Endometrium (tissue), 2 donors: ENCODE measurements at regions not wholly inside any gene's neighbourhood (a gene's known extent, or its start where the extent isn't known, plus 50 kb on each side); places are given as distances from the start of the nearest gene placed in this dataset.

Experiments used
- FAIRE-seq: peaks from 2 replicates; lab custom pipeline; 2012; peaks lifted over from hg19 to GRCh38; lab: Jason Lieb, UNC
- donor health status: control.
- donor health status: control.

DNA sequence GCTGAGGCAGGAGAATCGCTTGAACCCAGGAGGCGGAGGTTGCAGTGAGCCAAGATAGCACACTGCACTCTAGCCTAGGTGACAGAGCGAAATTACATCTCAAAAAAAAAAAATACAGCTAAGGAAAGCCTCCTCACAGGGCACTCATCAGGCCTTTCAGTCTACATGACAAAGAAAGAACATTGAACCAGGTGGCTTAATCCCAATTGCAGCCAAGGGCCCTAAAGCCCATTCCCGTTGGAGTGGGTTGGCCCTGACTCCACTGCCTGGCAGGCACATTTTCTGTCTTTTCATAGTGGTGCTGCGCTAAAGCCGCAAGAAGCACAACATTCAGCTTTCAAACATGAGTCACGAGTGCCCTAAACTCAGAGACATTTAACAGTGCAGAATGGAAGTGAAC, 372.5 kb downstream of the RNF144A start:
- no peak for FAIRE-seq

DNA sequence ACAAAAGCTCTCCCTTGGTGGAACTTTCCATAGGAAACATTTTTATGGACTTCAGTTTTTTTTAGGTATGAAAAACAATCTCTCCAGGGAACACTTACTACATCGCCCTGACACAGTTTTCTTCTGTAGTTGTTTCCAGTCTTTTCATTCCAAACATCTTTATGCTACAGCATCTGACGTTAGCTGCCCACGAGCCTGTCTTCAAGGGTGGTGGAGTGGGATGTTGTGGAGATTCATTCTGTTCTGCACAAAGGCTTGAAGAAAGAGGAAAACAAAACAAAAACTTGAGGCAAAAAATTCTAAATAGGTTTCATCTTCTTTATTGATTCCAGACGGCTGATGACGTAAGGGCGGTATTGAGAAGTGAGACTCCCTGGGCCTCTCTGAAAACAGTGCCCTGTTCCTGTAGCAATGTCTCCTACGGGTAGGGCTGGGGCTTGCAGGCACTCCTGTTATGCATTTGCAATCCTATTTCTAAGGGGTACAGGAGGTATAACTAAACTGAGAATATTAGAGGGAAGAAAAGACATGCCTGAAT, 375.0 kb downstream of the RNF144A start:
- no peak for FAIRE-seq

DNA sequence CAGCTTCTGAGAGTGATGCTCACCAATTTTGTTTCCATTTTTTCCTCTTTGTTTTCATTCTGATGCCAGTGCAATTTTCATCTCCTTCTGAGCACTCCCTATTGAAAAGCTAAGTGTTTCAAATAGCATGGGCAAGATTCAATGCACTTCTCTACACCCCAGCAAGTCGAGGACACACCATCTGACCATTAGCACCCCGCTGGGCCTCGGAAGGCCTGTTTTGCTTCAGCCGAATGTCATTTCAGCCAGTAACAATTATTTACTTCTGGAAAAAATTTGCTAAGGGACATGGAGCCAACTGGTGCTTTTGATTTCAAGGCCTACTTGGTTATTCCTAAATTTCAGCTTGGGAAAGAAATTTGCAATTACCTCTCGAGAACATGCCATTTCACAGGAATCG, 392.4 kb downstream of the RNF144A start:
- no peak for FAIRE-seq

DNA sequence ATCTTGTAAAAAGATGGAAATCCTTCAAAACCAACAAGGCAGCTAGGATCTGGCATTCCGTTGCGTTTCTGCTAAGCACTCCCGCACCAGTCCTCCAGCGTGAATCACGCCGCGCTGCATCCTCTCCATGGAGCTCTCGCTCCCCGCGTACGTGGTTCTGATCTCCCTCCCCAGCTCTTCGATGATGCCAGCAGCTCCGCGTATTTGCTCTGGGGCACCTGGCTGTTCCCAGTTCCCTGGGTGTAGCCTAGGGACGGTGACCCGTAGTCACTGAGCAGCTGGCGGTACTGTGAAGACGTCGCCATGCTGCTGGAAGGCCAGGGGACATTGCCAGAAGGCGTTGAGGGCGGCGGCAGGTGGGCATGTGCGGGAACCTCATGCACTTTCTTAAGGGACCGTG, 407.5 kb downstream of the RNF144A start:
- no peak for FAIRE-seq

DNA sequence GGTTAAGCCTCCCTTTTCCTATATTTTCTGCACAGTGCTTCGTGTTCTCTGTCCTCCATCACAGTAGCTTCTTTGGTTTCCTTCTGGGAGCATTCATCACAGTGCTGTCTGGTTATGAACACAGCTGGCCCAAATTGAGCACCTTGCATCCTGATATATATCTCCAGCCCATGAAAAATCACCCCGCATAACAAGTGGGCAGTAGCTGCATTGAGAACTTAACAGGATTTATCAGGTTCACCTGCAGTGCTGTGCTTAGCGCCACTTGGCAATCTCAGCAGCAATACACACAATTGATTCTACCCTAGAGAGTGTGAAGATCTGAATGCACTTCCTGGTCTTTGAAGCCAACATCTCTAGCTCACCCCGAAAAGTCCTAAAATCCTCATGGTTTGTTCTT, 408.0 kb downstream of the RNF144A start:
- FAIRE-seq = no peak

DNA sequence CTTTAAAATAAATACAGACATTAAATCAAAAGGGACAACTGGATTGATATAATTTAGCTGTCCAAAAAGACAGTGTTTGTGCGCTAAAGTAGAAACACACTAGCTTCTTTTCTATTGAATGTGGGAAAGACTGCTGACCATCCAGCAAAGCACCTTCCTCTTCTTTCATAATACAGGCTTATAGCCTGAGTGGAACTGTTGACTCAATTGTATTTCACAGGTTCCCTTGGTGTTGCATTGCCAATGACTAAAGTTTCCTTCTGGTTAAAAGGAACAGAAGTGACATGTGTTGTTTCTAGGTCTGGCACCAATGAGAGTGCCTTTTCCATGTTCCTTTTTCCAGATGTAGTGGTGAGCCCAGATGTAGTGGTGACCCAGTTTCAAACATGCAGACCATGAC, 412.3 kb downstream of the RNF144A start:
- FAIRE-seq = no peak

DNA sequence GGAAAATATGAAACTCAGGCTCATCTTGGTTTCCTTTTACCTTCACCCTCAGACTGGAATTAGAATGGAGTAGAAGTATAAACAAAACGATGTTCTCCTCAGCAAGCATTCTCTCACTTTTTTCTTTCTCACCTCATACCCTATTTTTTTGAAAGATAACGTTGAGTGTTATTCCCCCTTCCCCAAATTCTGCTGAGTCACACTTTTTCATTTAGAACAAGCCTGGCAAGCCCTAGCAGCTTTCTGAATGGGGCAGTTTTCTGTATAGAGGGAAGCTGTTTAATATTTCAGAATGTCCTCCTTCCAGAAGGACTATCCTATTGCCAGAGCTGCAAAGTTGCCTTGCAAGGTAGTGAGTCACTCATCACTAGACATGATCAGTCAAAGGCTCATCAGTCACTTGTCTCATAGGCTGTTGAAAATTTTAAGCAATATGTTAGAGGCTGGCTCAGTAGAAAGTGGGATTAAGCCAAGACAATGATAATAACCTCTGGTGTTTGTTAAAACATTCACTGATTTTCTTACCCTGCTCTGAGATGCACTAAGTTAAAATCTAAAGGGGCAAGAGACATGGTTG, 416.1 kb downstream of the RNF144A start:
- no peak for FAIRE-seq

DNA sequence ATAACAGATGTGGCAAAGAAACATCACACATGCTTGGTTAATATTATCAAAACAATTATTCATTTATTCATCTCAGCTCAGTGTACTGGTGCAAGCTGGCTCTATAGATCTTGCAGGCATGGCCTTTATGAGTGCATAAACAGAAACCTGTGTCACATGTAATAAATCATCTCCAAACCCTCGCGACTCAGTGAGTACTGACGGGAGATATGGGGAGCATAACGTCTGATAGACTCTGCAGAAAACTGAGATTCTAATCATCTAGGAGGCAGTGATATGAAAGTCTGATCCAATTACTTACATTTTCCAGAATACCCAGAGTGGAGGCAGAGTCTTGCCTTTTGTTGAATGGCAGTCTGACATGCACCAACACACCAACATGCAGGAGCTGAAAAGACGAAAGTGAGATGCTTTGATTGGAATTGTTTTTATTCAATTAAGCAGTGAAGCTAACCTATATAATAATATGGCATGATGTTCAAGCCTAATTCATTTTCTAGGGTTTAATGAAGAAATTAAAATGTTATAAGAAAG, 416.8 kb downstream of the RNF144A start:
- FAIRE-seq = no peak

DNA sequence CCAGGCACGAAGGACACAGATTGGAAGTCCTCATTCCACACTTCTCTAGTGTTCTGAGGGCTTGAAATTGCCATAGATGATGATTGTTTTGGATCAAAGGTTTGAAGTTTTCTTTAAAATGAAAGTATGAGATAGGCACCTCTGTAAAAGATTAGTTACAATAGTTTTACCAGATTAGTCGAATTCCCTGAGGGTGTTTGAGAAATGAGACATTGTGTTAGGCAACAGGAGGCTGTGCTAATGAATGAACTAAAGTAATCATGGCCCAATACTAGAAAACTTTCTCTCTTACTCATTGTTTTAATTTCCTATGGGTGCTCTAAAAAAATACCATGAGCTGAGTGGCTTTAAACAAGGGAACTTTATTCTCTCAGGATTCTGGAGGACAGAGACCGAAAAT, 421.7 kb downstream of the RNF144A start:
- FAIRE-seq = no peak

DNA sequence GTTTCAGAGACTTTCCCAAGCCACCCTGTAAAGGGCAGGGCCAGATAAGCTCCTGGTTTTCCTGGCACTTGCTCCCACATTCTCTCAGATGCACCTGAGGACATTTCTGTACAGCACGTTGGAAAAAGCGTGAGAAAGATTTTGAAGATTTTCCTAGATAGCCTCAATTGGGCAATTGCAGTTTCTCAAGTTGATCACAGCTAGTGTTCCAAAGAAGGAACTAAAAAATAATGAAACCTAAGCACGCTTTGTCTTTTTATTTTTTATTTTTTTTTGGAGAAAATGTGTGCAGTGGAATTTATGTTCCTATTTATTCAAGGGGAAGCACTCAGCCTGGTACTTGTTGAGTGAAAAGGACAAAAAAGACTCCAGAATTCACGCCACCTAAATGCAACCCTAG, 429.1 kb downstream of the RNF144A start:
- FAIRE-seq = no peak

DNA sequence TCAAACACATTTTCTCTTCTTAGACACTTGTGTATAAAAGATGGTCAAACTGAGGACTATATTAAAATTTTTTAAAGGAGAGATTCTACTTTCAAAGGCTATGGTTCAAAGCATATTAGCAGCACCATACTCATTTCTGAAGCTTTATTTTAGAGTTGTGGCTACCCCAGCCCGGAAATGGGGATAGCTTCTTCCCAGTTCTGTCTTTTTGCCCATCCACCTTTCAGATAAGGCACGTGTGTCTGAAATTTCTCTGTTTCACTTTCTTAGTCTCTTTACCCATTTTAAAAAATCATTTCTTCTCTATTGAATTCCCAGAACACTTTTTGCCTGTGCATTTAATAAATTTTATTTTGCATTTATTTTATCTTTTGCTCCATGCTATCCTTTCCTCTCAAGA, 431.5 kb downstream of the RNF144A start:
- no peak for FAIRE-seq

DNA sequence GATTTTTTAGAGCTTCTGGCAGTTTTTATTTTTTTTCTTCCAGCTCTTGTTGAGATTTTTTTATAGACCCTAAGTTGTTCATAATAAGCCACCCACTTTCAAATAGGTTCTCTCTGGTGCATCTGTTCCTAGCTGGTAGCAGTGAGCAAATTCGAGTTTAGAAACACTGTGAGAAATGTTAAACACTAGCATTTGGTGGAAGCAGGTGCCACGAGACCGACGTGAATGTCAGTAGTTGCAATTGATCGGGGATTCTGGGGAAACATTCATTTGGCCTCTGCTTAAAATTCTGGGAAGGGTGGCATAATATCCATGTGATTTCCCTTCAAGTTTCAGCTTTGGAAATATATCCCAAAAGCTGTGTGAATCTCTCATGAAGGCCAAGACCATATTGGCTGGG, 435.0 kb downstream of the RNF144A start:
- no peak for FAIRE-seq

DNA sequence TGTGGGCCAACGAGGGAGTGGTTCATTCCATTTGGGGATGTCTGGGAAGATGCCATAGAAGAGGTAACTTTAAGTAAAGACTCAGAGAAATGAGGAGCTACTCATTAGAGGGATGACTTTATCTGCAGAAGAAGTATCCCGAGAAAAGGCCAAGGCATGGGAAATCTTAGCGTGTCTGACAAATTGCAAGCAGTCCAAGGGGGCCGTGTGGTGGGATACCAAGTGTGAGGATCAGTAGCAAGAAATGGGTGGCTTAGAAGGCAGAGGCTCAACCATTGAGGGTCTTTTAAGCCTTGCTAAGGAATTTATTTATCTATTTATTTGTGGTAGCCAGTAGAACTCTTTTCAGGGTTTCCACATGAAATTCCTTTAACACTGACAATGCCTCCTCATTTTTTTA, 436.4 kb downstream of the RNF144A start:
- FAIRE-seq = no peak

DNA sequence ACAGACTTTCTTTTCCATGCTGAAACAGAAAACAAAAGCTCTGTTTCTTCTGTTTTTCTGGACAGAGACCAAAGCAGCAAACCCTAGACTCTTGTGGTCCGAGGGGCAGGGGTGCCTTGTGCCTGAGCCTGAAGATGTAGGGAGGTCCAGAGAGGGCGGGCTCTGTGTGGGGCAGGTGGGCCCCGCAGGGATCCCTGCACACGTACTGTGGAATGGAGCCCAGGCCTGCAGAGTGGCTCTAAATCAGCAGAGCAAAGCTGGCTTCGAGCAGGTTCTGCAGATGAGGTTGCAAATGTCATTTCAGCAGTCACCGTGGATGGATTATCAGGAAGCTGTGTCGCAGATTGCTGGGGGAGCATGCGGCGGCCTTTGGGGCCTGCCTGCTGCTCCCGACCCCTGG, 438.6 kb downstream of the RNF144A start:
- no peak for FAIRE-seq

DNA sequence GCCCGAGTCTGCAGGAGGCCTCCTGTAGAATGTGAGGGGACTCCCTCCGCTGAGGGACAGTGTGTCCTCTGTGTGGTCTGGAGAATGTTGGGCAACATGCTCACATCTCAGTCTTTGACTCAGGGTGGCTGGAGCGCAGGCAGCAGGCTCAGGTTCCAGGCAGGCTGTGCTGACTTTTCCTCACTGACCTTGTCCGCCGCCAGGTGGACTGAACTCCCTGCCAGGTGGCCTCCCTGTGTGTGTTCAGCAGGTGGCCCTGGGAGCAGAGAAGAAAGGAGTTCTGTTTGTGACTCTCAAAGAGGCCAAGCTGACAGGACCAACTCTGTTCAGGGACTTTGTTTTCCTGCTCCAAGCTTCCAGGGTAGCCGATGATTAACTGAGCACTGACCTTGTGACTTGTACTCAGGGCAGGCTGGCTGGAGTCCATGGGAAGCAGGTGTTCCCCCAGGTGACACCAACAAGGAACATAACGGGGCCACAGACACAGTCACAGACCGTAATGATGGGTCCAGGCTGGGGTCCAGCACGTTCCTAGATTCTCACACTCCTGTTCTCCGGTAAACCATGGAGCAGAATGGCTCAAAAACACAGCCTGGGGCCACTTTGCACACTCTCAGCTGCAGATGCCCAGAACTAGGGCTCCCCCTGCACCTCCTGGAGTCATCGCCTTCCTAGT, 439.8 kb downstream of the RNF144A start:
- FAIRE-seq = no peak

DNA sequence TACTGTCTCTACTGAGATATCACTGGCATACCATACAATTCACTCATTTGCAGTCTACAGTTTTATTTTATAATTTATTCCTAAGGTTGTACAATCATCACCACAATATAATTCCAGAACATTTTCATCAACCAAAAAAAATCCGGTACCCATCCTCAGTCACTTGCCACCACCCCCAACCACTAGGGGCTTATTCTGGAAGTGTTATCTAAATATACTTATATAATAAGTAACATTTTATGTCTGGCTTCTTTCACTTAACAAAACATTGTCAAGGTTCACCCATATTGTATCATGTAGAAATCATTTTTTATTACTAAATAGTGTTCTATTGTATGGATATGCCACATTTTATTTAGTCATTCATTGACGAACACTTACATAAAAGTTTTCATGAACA, 440.8 kb downstream of the RNF144A start:
- FAIRE-seq = no peak

DNA sequence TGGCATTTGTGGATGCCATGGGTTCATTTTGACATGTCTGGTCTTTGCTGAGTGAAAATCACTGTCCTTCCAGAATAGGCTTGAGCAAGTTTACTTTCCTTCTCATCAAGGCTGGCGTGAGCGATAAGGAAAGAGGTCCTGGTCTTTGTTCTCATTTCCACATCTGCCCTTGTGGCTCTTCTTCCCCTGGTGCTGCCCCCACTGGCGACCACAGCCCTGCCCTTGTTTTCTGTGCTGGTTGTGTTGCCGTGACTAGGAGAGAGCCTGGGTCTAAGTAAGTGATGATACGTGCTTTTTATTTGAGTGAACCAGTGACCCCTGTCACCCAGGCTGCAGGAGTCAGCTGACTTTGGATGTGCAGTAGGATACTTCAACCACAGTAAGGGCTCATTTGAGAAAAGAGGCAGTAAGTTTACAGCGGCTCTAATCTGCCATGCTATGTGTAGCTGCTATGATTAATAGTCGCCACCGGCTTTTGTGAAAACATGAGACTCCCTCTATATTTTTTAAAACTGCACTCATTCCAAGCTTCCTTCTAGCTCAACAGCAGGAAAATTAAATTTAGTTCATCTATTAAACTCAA, 441.7 kb downstream of the RNF144A start:
- FAIRE-seq = no peak

DNA sequence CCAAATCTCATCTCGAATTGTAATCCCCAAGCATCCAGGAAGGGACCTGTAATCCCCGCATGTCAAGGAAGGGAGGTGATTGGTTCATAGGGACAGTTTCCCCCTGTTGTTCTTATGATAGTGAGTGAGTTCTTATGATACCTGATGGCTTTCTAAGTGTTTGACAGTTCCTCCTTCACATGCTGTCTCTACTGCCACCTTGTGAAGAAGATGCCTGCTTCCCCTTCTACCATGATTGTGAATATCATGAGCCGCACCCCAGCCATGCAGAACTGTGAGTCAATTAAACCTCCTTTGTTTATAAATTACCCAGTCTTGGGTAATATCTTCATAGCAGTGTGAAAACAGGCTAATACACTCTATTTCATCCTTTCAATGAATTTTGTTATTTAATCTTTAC, 446.7 kb downstream of the RNF144A start:
- FAIRE-seq = no peak

DNA sequence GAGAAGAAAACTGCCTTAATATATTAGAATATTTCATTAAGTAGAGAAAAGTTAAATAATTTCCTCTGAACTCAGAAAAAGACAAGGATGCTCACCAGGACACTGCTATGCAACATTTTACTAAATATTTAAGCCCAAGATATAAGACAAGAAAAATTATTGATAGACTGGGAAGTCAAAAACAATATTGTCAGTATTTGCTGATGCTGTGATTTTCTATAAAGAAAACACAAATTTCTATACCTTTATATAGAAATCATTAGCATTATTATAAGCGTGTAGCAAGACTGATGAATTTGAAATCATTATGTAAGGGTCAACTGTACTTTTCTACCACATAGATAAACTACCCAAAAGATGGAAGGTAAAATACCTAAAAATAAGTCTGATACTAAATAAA, 451.0 kb downstream of the RNF144A start:
- no peak for FAIRE-seq

DNA sequence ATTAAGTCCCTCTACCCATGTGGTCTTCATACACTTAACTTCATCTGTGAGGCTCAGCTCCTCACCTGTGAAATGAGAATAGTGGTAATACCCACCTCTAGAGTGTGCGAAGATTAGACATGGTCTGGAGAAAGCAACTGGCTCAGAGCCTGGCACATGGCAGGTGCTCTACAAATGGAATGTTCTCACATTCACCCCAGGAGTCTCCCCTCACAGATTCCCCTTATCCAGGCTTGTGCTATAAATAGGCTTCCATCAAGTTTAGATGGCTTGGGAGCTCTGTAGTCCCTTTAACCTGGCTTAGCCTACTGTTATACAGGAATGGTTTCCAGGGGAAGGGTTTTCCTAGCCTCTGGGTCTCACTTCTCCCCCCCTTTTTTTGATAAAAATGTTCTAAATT, 455.9 kb downstream of the RNF144A start:
- no peak for FAIRE-seq

DNA sequence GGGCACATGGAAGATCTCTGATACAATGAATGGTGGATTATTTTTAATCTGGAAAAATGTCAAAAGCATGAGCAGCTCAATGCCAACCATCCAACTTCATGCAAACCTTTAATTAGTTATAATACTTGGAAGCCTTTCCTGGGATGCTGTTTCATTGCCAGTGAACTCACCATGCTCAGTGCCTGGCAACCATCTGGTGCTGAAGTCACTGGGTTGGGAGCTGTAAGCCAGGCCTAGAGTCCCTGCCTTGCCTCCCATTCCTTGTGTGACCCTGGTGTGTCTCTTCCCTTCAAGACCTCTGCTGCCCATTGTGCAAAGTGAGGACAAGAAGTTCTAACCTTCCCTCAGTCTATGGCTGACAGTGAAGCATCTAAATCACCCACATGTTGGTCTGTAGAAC, 458.7 kb downstream of the RNF144A start:
- no peak for FAIRE-seq

DNA sequence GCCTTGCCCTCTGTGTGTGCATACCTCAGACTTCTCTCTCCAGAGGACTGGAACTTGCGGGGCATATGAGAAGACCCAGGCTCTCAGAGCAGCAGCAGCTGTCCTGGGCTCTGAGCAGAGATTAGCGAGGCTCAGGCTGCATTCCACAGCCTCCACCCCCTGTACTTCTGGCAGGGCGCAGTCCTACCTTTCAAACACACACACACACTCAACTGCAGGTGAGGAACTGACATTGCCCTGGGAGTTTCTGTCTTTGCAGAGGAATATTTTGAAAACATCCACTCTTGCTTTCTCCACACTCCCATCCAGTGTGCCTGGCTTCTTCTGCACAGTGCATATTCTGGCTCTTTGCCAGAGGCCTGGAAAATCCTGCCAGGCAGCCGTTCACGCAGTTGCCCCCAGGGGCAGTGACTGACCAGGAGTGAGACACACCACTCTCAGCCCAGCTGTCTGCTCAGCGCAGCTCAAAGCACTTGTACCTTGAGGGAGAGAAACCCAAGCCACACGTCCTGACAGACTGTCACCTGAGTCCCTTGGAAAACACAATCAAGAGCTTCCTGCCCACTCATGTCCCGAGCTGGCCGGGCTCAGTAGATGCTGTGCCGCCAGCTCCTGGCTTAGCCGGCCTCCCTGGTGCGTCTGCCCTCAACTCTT, 460.8 kb downstream of the RNF144A start:
- no peak for FAIRE-seq

DNA sequence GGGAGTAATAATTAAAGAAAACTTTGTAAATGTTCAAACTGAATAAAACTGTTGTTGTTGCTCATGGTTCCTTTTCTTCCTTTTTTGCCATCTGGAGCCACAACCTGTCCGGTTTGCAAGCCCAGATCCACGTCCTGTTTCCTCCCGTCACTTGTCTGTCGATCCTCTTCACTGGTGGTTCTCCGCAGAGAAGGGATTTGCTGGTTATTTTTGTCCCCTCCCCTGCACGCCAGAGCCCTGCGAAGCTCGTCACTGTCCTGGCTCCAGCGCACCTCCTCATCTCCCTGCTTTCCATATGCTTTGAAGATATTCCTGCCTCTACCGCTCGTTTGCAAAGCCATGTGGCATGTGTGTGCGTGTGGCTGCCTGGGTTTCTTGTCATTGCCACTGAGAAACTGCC, 461.4 kb downstream of the RNF144A start:
- FAIRE-seq = no peak
